ENCODE measurements at regions not wholly inside any gene's neighbourhood (a gene's known extent, or its start where the extent isn't known, plus 50 kb on each side); places are given as distances from the start of the nearest gene placed in this dataset.

DNA sequence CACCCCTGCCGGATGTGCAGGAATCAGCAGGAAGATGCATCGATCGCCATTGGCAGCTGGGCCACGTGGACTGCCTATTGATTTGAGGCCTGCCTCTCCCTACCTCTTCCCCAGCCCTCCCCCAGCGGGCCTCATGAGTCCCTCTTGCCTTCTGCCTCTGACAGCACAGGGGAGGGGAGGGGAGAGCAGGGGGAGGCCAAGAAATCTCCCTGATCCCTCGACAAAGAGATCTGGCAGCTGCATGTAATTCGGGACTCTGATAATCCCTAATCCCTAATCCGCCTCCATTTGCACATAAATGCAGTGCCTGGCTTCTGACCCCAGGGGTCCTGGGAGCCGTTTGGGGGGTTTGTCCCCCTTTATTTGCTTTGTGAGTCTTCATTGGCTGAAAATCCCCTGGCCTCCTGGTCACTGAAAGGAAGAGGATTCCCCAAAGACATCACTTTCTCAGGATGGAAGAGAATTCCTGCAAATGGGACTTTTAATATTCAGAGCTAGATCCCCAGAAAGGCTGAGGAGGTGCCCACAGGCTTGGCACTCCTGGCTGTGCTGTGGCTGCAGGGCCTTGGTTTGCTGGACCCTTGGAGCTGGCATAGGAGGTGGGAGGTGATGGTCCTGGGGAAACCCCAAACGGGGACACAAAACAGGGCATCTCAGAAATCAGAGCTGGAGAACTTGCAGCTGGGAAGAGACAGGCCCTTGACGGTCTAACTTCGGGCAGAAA is 239.4 kb upstream of the POU3F1 start:
- H3F3A ChIP-seq (ENCODE audit: insufficient read depth, low read length, poor library complexity, severe bottlenecking): no peaks in the 10 kb centered on the region
- H3K9me2 ChIP-seq (ENCODE audit: insufficient read depth, low read length): no peaks in the 10 kb centered on the region
- H4K20me1 ChIP-seq (ENCODE audit: insufficient read depth): no peaks in the 10 kb centered on the region
- H3K79me2 ChIP-seq (replicated peaks; ENCODE audit: insufficient read depth, low read length): no peaks in the 10 kb centered on the region
- TF ChIP-seq REST (IDR thresholded peaks at IDR 0.05; ENCODE audit: borderline replicate concordance) (no peak), EZH2 (IDR thresholded peaks at IDR 0.05; ENCODE audit: borderline replicate concordance, insufficient read depth, low read length, poor library complexity, severe bottlenecking) (no peak)
- no peak overlapping the region for H3K9ac ChIP-seq (ENCODE audit: low read length)
- no peak overlapping the region for H3K4me3 ChIP-seq (ENCODE audit: low read length)
- no peak overlapping the region for H2AFZ ChIP-seq (ENCODE audit: low read depth, low read length)
- no peaks in the 10 kb centered on the region for H3K9me3 ChIP-seq (ENCODE audit: low read length)
- H3K36me3 ChIP-seq (ENCODE audit: insufficient read depth, low read length): no peaks in the 10 kb centered on the region
- H3K27me3 ChIP-seq (ENCODE audit: insufficient read depth, low read depth, low read length): no peaks in the 10 kb centered on the region
- no peak overlapping the region for H3K27ac ChIP-seq (ENCODE audit: low read length)
- H3K4me2 ChIP-seq (ENCODE audit: low read length): no peak overlapping the region

GRCh38 chr1:38284953-38285352 is 238.4 kb upstream of the POU3F1 start:
- Histone ChIP-seq H3K4me2 (ENCODE audit: low read length) (no peak overlapping the region), H3K79me2 (replicated peaks; ENCODE audit: insufficient read depth, low read length) (no peaks in the 10 kb centered on the region), H3K4me3 (ENCODE audit: low read length) (no peak overlapping the region), H3K9me3 (ENCODE audit: low read length) (no peaks in the 10 kb centered on the region), H3K36me3 (ENCODE audit: insufficient read depth, low read length) (no peaks in the 10 kb centered on the region), H2AFZ (ENCODE audit: low read depth, low read length) (no peak overlapping the region), H3K9me2 (ENCODE audit: insufficient read depth, low read length) (no peaks in the 10 kb centered on the region), H3K27me3 (ENCODE audit: insufficient read depth, low read depth, low read length) (no peaks in the 10 kb centered on the region), H3F3A (ENCODE audit: insufficient read depth, low read length, poor library complexity, severe bottlenecking) (no peaks in the 10 kb centered on the region), H4K20me1 (ENCODE audit: insufficient read depth) (no peaks in the 10 kb centered on the region), H3K27ac (ENCODE audit: low read length) (no peak overlapping the region), H3K9ac (ENCODE audit: low read length) (no peak overlapping the region)
- TF ChIP-seq REST (IDR thresholded peaks at IDR 0.05; ENCODE audit: borderline replicate concordance) (no peak), RAD21 (conservative IDR thresholded peaks at IDR 0.05) (no peak), POLR2AphosphoS5 (IDR thresholded peaks at IDR 0.05) (no peak), EP300 (conservative IDR thresholded peaks at IDR 0.05; ENCODE audit: poor library complexity, severe bottlenecking) (no peak), TAF1 (IDR thresholded peaks at IDR 0.05; ENCODE audit: low read depth) (no peak), EZH2 (IDR thresholded peaks at IDR 0.05; ENCODE audit: borderline replicate concordance, insufficient read depth, low read length, poor library complexity, severe bottlenecking) (no peak), SMC3 (conservative IDR thresholded peaks at IDR 0.05; ENCODE audit: poor library complexity) (no peak), MXI1 (conservative IDR thresholded peaks at IDR 0.05; ENCODE audit: poor library complexity, severe bottlenecking) (no peak)
- TF ChIP-seq, protein P1, sequence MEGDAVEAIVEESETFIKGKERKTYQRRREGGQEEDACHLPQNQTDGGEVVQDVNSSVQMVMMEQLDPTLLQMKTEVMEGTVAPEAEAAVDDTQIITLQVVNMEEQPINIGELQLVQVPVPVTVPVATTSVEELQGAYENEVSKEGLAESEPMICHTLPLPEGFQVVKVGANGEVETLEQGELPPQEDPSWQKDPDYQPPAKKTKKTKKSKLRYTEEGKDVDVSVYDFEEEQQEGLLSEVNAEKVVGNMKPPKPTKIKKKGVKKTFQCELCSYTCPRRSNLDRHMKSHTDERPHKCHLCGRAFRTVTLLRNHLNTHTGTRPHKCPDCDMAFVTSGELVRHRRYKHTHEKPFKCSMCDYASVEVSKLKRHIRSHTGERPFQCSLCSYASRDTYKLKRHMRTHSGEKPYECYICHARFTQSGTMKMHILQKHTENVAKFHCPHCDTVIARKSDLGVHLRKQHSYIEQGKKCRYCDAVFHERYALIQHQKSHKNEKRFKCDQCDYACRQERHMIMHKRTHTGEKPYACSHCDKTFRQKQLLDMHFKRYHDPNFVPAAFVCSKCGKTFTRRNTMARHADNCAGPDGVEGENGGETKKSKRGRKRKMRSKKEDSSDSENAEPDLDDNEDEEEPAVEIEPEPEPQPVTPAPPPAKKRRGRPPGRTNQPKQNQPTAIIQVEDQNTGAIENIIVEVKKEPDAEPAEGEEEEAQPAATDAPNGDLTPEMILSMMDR (IDR thresholded peaks at IDR 0.05; ENCODE audit: poor library complexity, severe bottlenecking): no peak

Data from neural cell (in vitro differentiated cells).